Osteocyte (in vitro differentiated cells): ENCODE measurements at regions not wholly inside any gene's neighbourhood (a gene's known extent, or its start where the extent isn't known, plus 50 kb on each side); places are given as distances from the start of the nearest gene placed in this dataset.

ENCODE experiments used
- DNase-seq: peaks from one replicate; pipeline ENCODE4 v3.0.0; 2021; ENCODE audit warnings: mixed read lengths; ENCODE audit not compliant: unreplicated experiment; ENCODE audit errors: extremely low spot score
- H3K27ac Mint-ChIP-seq: one replicate; pipeline ENCODE4 v1.8.0; 2021; ENCODE audit warnings: mild to moderate bottlenecking, mixed read lengths; ENCODE audit not compliant: unreplicated experiment
- H3K27me3 Mint-ChIP-seq: one replicate; pipeline ENCODE4 v1.8.0; 2021; ENCODE audit warnings: mixed read lengths; ENCODE audit not compliant: unreplicated experiment
- H3K36me3 Mint-ChIP-seq: one replicate; pipeline ENCODE4 v1.8.0; 2021; ENCODE audit warnings: mixed read lengths; ENCODE audit not compliant: unreplicated experiment
- H3K4me1 Mint-ChIP-seq: one replicate; pipeline ENCODE4 v1.8.0; 2021; ENCODE audit warnings: mixed read lengths; ENCODE audit not compliant: unreplicated experiment
- H3K4me3 Mint-ChIP-seq: one replicate; pipeline ENCODE4 v1.8.0; 2021; ENCODE audit warnings: mild to moderate bottlenecking, moderate library complexity, mixed read lengths; ENCODE audit not compliant: unreplicated experiment
- H3K9me3 Mint-ChIP-seq: one replicate; pipeline ENCODE4 v1.8.0; 2021; ENCODE audit warnings: mixed read lengths; ENCODE audit not compliant: unreplicated experiment
- CTCF ChIP-seq: fragments of 200-600 bp; sonication (generic); IDR thresholded peaks from 2 replicates; pipeline ENCODE4 v1.5.0; 2021; ENCODE audit warnings: antibody characterized with exemption, mild to moderate bottlenecking, moderate library complexity

- Mint-ChIP-seq H3K4me1 (peaks cover 14% of the 10 kb centered on the region), H3K36me3 (no peaks in the 10 kb centered on the region), H3K27me3 (peaks cover 8% of the 10 kb centered on the region), H3K9me3 (no peaks in the 10 kb centered on the region), H3K27ac (no peak overlapping the region), H3K4me3 (no peak overlapping the region)
- DNase-seq, result no peak
- no peak for TF ChIP-seq CTCF
Measured at GRCh38 chr2:156908825-156909224, 348.7 kb upstream of the GALNT5 start.

GRCh38 chr2:156909983-156910382 is 347.5 kb upstream of the GALNT5 start:
- H3K27me3 Mint-ChIP-seq, result peaks cover 3% of the 10 kb centered on the region
- no peaks in the 10 kb centered on the region for H3K36me3 Mint-ChIP-seq
- H3K27ac Mint-ChIP-seq, result no peak overlapping the region
- H3K4me1 Mint-ChIP-seq, result peaks cover 14% of the 10 kb centered on the region
- TF ChIP-seq CTCF, result no peak
- DNase-seq, result no peak
- no peak overlapping the region for H3K4me3 Mint-ChIP-seq
- H3K9me3 Mint-ChIP-seq, result no peaks in the 10 kb centered on the region

- Mint-ChIP-seq H3K4me3 (no peak overlapping the region), H3K27ac (no peak overlapping the region), H3K36me3 (no peaks in the 10 kb centered on the region), H3K4me1 (no peaks in the 10 kb centered on the region), H3K27me3 (peaks cover 20% of the 10 kb centered on the region), H3K9me3 (peaks cover 5% of the 10 kb centered on the region)
- DNase-seq, result no peak
- no peak for TF ChIP-seq CTCF
Measured at GRCh38 chr2:156915332-156915731, 342.2 kb upstream of the GALNT5 start.

- TF ChIP-seq CTCF, result no peak
- no peak overlapping the region for H3K4me3 Mint-ChIP-seq
- H3K27me3 Mint-ChIP-seq, result peaks cover 20% of the 10 kb centered on the region
- no peaks in the 10 kb centered on the region for H3K36me3 Mint-ChIP-seq
- no peaks in the 10 kb centered on the region for H3K4me1 Mint-ChIP-seq
- no peak overlapping the region for H3K27ac Mint-ChIP-seq
- H3K9me3 Mint-ChIP-seq, result peaks cover 5% of the 10 kb centered on the region
- no peak for DNase-seq
Measured at GRCh38 chr2:156918410-156918809, 339.1 kb upstream of the GALNT5 start.

- no peaks in the 10 kb centered on the region for H3K36me3 Mint-ChIP-seq
- H3K27me3 Mint-ChIP-seq, result peaks cover 13% of the 10 kb centered on the region
- no peak overlapping the region for H3K4me3 Mint-ChIP-seq
- no peak overlapping the region for H3K27ac Mint-ChIP-seq
- peaks cover 7% of the 10 kb centered on the region for H3K9me3 Mint-ChIP-seq
- no peak for DNase-seq
- TF ChIP-seq CTCF, result no peak
- H3K4me1 Mint-ChIP-seq, result no peaks in the 10 kb centered on the region
Measured at GRCh38 chr2:156930423-156930822, 327.1 kb upstream of the GALNT5 start.
